ENCODE measurements at regions not wholly inside any gene's neighbourhood (a gene's known extent, or its start where the extent isn't known, plus 50 kb on each side); places are given as distances from the start of the nearest gene placed in this dataset.
A peak's percentile ranks its signal among the peaks of the same experiment; 100 is the strongest.

DNA sequence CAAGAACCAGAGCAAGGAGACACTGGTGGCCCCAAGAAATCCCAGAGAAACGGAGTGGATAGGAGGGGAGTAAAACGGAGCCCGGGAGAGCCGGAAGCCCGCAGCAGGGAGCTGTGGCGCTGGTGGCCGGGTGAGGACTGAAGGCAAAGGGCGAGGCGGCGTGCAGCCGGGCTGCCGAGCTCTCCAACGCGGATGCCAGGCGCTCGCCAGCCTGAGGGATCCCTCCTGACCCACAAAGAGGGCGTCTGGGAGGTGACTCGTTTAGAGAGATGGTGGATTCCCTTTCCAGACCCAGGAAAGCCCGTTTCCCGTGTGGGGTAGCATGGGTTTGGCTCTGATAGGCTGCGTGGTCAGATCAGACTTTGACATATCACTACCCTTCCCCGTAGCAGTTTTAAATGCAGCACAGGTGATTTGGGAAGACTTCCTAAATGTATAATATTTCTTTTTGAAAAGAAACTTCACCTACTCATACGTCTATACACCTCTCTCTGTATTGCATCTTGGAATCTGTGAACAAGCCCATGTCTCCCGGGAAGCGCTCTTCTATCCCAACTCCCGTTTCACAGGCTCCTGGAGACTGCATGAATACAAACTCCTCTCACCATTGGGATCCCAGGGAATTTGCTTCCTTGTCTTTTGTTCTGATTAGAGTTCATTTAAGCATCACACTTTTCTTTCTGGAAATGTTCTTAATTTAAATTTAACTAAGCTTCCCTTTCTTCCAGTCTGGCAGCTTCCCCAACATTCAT lies 158.1 kb downstream of the C9orf152 start:
- Mint-ChIP-seq H3K27me3 (no peaks in the 10 kb centered on the region), H3K27ac (peak overlapping the region; percentile 89), H3K9me3 (ENCODE audit: insufficient read depth) (no peaks in the 10 kb centered on the region), H3K4me3 (peak overlapping the region; percentile 98), H3K4me1 (peaks cover 60% of the 10 kb centered on the region)
- Histone ChIP-seq H3K79me2 (ENCODE audit: control insufficient read depth, insufficient read depth, low read length) (peaks cover 79% of the 10 kb centered on the region), H3K4me1 (ENCODE audit: control insufficient read depth in 2 of 2, insufficient read depth in 2 of 2, low read length in 2 of 2) (peaks cover 47 to 53% of the 10 kb centered on the region in 2 donors), H3K9ac (ENCODE audit: low read length) (peak overlapping the region; percentile 92), H3K36me3 (replicated peaks in 1 of 2; ENCODE audit: control extremely low read depth in 1 of 2, control insufficient read depth in 1 of 2, extremely low read depth in 1 of 2, insufficient read depth in 2 of 2, low read length in 1 of 2) (peaks cover 0 to 8% of the 10 kb centered on the region in 2 experiments), H3K4me2 (replicated peaks; ENCODE audit: low read depth, low read length, poor library complexity, severe bottlenecking) (peak overlapping the region; percentile 90), H3K27ac (ENCODE audit: low read length in 2 of 2) (peak overlapping the region; percentile 5 to 71), H3K27me3 (replicated peaks in 1 of 4; ENCODE audit: control extremely low read depth in 1 of 4, control insufficient read depth in 3 of 4, insufficient read depth in 4 of 4, low read length in 3 of 4) (no peaks in the 10 kb centered on the region), H3K4me3 (ENCODE audit: control extremely low read depth in 1 of 5, extremely low read depth in 1 of 5, insufficient read depth in 1 of 5, low read depth in 2 of 5, low read length in 4 of 5) (peak overlapping the region; percentile 74 to 98 (median 88)), H2AFZ (ENCODE audit: insufficient read depth, low read depth, low read length, poor library complexity, severe bottlenecking) (no peak overlapping the region), H3K9me3 (ENCODE audit: control extremely low read depth in 1 of 3, control insufficient read depth in 2 of 3, insufficient read depth in 1 of 3, low read length in 2 of 3) (no peaks in the 10 kb centered on the region), H4K20me1 (ENCODE audit: control insufficient read depth, insufficient read depth, low read length, poor library complexity, severe bottlenecking) (peaks cover 43% of the 10 kb centered on the region)
- ATAC-seq (ENCODE audit: low read depth) = no peak
- CTCF ChIA-PET = interaction anchor here (0.8 to 21.6 kb wide), 6 partner anchors 9 to 140 kb away, joined by 3 to 585 read pairs (median 12); no protein-coding TSS in a partner anchor
- POLR2A ChIA-PET = interaction anchor here (0.5 to 4.4 kb wide), 12 partner anchors 9 to 722 kb away, joined by 3 to 23 read pairs (median 4); no protein-coding TSS in a partner anchor
- peak; percentile 41 for DNase-seq
- intact Hi-C loops (cut with micrococcal nuclease) = loop anchor here (2.0 to 5.0 kb wide), 6 partner anchors 17 to 207 kb away; partner anchors contain the start of gene TXN
- no peak for TF ChIP-seq EZH2 (IDR thresholded peaks at IDR 0.05; ENCODE audit: borderline replicate concordance, insufficient read depth, low read depth, low read length, poor library complexity, severe bottlenecking)
- TF ChIP-seq, protein P1, sequence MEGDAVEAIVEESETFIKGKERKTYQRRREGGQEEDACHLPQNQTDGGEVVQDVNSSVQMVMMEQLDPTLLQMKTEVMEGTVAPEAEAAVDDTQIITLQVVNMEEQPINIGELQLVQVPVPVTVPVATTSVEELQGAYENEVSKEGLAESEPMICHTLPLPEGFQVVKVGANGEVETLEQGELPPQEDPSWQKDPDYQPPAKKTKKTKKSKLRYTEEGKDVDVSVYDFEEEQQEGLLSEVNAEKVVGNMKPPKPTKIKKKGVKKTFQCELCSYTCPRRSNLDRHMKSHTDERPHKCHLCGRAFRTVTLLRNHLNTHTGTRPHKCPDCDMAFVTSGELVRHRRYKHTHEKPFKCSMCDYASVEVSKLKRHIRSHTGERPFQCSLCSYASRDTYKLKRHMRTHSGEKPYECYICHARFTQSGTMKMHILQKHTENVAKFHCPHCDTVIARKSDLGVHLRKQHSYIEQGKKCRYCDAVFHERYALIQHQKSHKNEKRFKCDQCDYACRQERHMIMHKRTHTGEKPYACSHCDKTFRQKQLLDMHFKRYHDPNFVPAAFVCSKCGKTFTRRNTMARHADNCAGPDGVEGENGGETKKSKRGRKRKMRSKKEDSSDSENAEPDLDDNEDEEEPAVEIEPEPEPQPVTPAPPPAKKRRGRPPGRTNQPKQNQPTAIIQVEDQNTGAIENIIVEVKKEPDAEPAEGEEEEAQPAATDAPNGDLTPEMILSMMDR (IDR thresholded peaks at IDR 0.05) = no peak
- 7% methylated on average over 21 of the region's 26 CpGs for WGBS (ENCODE audit: insufficient coverage)

DNA sequence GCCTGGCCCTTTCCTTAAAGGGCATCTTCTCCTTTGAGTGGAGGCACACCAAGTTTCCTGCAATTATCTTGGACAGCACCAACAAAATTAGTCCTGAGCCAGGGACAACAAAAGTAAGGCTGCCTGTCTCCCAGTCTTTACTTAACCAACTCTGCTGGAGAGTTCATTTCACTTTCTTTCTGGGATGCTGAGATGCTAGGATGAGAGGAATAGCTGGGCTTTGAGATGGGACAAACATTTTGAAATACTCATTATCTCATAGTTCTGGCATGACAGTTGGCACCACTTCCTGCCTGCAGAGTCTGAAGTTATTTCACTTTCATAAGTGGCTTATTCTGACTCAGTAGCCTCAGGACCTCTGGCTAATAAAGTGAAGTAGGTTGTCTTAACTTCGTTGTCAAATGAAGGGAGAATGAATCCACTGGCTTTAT lies 157.0 kb downstream of the C9orf152 start:
- ChIA-PET POLR2A (interaction anchor here (2.6 to 4.4 kb wide), 2 partner anchors 83 to 144 kb away, joined by 17 to 22 read pairs; no protein-coding TSS in a partner anchor), CTCF (interaction anchor here (0.7 to 21.6 kb wide), 6 partner anchors 77 to 141 kb away, joined by 3 to 585 read pairs (median 6); no protein-coding TSS in a partner anchor)
- peak overlapping the region in 1 of 2 donors; percentile 71 for H3K27ac ChIP-seq (ENCODE audit: low read length in 2 of 2)
- H3K4me3 ChIP-seq (ENCODE audit: control extremely low read depth in 1 of 5, extremely low read depth in 1 of 5, insufficient read depth in 1 of 5, low read depth in 2 of 5, low read length in 4 of 5) = peak overlapping the region in 3 of 5 experiments; percentile 88 to 98 (median 98)
- Mint-ChIP-seq H3K27ac (peak overlapping the region; percentile 62), H3K4me1 (peaks cover 61% of the 10 kb centered on the region), H3K27me3 (no peaks in the 10 kb centered on the region), H3K9me3 (ENCODE audit: insufficient read depth) (no peaks in the 10 kb centered on the region), H3K4me3 (peak overlapping the region; percentile 98)
- H2AFZ ChIP-seq (ENCODE audit: insufficient read depth, low read depth, low read length, poor library complexity, severe bottlenecking) = no peak overlapping the region
- no peaks in the 10 kb centered on the region for H3K9me3 ChIP-seq (ENCODE audit: control extremely low read depth in 1 of 3, control insufficient read depth in 2 of 3, insufficient read depth in 1 of 3, low read length in 2 of 3)
- H3K79me2 ChIP-seq (ENCODE audit: control insufficient read depth, insufficient read depth, low read length) = peaks cover 89% of the 10 kb centered on the region
- DNase-seq (peak; percentile 55), ATAC-seq (ENCODE audit: low read depth) (no peak)
- intact Hi-C loops (cut with micrococcal nuclease) = loop anchor here (2.0 kb wide), 1 partner anchor 16 kb away; no protein-coding TSS in a partner anchor
- no CpG with 5 or more reads among the region's 1 CpG for WGBS (ENCODE audit: insufficient coverage)
- peaks cover 0 to 9% of the 10 kb centered on the region in 2 experiments for H3K36me3 ChIP-seq (replicated peaks in 1 of 2; ENCODE audit: control extremely low read depth in 1 of 2, control insufficient read depth in 1 of 2, extremely low read depth in 1 of 2, insufficient read depth in 2 of 2, low read length in 1 of 2)
- TF ChIP-seq EZH2 (IDR thresholded peaks at IDR 0.05; ENCODE audit: borderline replicate concordance, insufficient read depth, low read depth, low read length, poor library complexity, severe bottlenecking) = no peak
- TF ChIP-seq, protein P1 (IDR thresholded peaks at IDR 0.05) = no peak
- peaks cover 46% of the 10 kb centered on the region for H4K20me1 ChIP-seq (ENCODE audit: control insufficient read depth, insufficient read depth, low read length, poor library complexity, severe bottlenecking)
- peak overlapping the region; percentile 90 for H3K4me2 ChIP-seq (replicated peaks; ENCODE audit: low read depth, low read length, poor library complexity, severe bottlenecking)
- H3K9ac ChIP-seq (ENCODE audit: low read length) = peak overlapping the region; percentile 92
- peaks cover 53 to 59% of the 10 kb centered on the region in 2 donors for H3K4me1 ChIP-seq (ENCODE audit: control insufficient read depth in 2 of 2, insufficient read depth in 2 of 2, low read length in 2 of 2)
- H3K27me3 ChIP-seq (replicated peaks in 1 of 4; ENCODE audit: control extremely low read depth in 1 of 4, control insufficient read depth in 3 of 4, insufficient read depth in 4 of 4, low read length in 3 of 4) = no peaks in the 10 kb centered on the region

Measured in B cell (primary cell).